ENCODE measurements at regions not wholly inside any gene's neighbourhood (a gene's known extent, or its start where the extent isn't known, plus 50 kb on each side); places are given as distances from the start of the nearest gene placed in this dataset.
"Not testable (repeated sequence)": the region's sequence is repeated elsewhere in the genome, so short reads cannot be mapped to it uniquely, and the experiment has no call there.

DNA sequence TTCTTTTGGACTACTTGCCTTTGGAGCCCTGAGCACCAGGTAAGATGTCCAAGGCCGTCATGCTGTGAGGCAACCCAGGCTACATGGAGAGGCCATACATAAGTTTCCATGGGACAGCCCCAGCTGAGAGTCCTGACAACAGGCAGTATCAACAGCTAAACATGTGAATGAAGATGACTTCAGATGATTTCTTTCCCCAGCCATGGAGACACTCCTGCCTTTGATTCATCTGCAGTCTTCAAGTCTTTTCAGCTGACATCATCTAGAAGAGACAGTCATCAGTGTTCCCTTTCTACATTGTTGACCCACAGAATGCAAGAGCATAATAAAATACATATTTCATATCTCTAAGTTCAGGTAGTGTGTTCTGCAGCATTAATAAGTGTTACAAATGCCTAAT is 398.7 kb downstream of the BTG1 start:
- Mint-ChIP-seq H3K36me3 (no peaks in the 10 kb centered on the region), H3K4me1 (no peaks in the 10 kb centered on the region), H3K4me3 (no peak overlapping the region), H3K27me3 (no peaks in the 10 kb centered on the region), H3K9me3 (peaks cover 0 to 6% (median 0%) of the 10 kb centered on the region in 7 donors), H3K27ac (peak overlapping the region in 1 of 3 donors; percentile 28)
- Histone ChIP-seq H3K27ac (ENCODE audit: insufficient read depth, low read length, poor library complexity, severe bottlenecking) (no peak overlapping the region), H3K9me3 (ENCODE audit: control insufficient read depth in 2 of 2, low read length in 2 of 2) (no peaks in the 10 kb centered on the region), H3K4me3 (ENCODE audit: low read depth, low read length) (no peak overlapping the region), H3K4me1 (ENCODE audit: control insufficient read depth, insufficient read depth, low read length, poor library complexity, severe bottlenecking) (no peaks in the 10 kb centered on the region), H3K36me3 (ENCODE audit: control insufficient read depth, insufficient read depth, low read length) (no peaks in the 10 kb centered on the region), H3K27me3 (ENCODE audit: control insufficient read depth, insufficient read depth, low read length) (no peaks in the 10 kb centered on the region)
- no peak for ATAC-seq (ENCODE audit: low read depth in 2 of 2)
- DNase-seq = no peak

DNA sequence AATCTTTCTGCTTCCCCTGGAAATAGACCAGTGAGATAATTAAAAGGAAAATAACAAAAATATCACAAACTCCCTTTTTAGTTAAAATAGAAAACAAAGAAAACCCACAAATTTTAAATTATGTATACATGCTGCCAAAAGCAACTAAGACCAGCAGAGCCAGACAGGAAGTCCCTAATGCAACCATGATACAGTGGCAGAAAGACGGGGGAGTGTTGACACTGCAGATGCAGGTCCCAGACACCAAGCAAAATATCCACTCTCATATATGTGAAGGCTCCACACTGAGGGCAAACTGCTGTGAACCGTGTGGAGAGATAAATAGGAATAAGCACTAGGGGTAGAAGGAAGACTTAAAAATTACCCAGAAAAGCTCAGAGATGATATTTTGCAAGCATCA is 401.0 kb downstream of the BTG1 start:
- H3K27ac Mint-ChIP-seq = no peak overlapping the region
- no peaks in the 10 kb centered on the region for H3K4me1 Mint-ChIP-seq
- ATAC-seq (ENCODE audit: low read depth in 2 of 2) = no peak
- H3K27ac ChIP-seq (ENCODE audit: insufficient read depth, low read length, poor library complexity, severe bottlenecking) = no peak overlapping the region
- no peaks in the 10 kb centered on the region for H3K27me3 Mint-ChIP-seq
- no peaks in the 10 kb centered on the region for H3K27me3 ChIP-seq (ENCODE audit: control insufficient read depth, insufficient read depth, low read length)
- no peaks in the 10 kb centered on the region for H3K36me3 ChIP-seq (ENCODE audit: control insufficient read depth, insufficient read depth, low read length)
- H3K9me3 Mint-ChIP-seq = peaks cover 0 to 6% (median 2%) of the 10 kb centered on the region in 7 donors
- H3K4me1 ChIP-seq (ENCODE audit: control insufficient read depth, insufficient read depth, low read length, poor library complexity, severe bottlenecking) = no peaks in the 10 kb centered on the region
- no peak for DNase-seq
- H3K4me3 Mint-ChIP-seq = no peak overlapping the region
- H3K4me3 ChIP-seq (ENCODE audit: low read depth, low read length) = no peak overlapping the region
- no peaks in the 10 kb centered on the region for H3K36me3 Mint-ChIP-seq
- no peaks in the 10 kb centered on the region for H3K9me3 ChIP-seq (ENCODE audit: control insufficient read depth in 2 of 2, low read length in 2 of 2)

DNA sequence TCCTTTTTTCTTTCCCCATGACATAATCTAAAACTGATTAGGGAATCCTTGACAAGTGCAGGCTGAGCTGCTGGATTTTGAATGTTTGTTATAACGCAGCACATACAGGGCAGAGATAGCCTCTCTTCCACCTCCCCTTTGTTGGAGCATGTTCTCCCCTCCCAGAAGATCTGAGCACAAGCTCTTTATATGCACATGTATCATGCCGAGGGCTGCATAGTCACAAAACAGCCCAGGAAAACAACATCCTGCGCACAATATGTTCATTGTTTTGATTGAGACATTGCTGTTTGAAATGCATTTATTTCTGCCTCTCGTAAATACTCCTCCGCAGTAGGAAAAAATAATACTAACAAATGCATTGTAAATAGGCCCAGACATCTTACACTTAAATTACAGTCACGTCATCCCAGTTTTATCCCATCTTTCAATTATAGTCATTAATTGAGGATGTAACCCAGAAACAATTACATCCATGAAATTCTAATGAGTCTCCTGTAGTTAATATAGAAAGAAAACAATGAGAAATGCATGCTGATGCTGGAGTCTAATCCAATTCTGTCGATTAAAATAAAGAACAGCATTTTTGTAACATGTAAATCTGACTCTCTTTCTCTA is 401.8 kb downstream of the BTG1 start:
- H3K4me3 ChIP-seq (ENCODE audit: low read depth, low read length) = no peak overlapping the region
- Mint-ChIP-seq H3K27ac (no peak overlapping the region), H3K36me3 (no peaks in the 10 kb centered on the region), H3K4me1 (no peaks in the 10 kb centered on the region), H3K4me3 (no peak overlapping the region), H3K27me3 (no peaks in the 10 kb centered on the region), H3K9me3 (peaks cover 0 to 6% (median 2%) of the 10 kb centered on the region in 7 donors)
- no peak overlapping the region for H3K27ac ChIP-seq (ENCODE audit: insufficient read depth, low read length, poor library complexity, severe bottlenecking)
- H3K27me3 ChIP-seq (ENCODE audit: control insufficient read depth, insufficient read depth, low read length) = no peaks in the 10 kb centered on the region
- no peak for ATAC-seq (ENCODE audit: low read depth in 2 of 2)
- H3K9me3 ChIP-seq (ENCODE audit: control insufficient read depth in 2 of 2, low read length in 2 of 2) = no peaks in the 10 kb centered on the region
- no peak for DNase-seq
- H3K36me3 ChIP-seq (ENCODE audit: control insufficient read depth, insufficient read depth, low read length) = no peaks in the 10 kb centered on the region
- no peaks in the 10 kb centered on the region for H3K4me1 ChIP-seq (ENCODE audit: control insufficient read depth, insufficient read depth, low read length, poor library complexity, severe bottlenecking)

DNA sequence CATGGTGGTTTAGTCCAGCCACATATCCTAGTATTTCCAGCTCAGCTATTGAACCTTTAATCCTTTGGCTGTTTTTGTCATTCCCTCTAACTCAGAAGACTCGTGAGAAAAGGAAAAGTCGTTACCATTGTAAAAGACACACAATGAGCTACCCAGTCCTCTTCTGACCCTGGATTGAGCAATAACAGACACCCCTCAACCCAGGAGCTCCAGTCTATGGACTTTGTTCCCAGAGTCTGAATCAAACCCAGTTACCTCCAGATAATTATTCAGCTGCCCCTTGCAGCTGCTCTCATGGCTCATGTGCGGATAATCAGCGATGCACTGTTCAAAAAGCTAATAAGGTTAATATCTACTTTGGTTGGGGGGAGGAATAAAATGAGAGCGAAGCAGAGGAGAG is 402.4 kb downstream of the BTG1 start:
- DNase-seq (no peak), ATAC-seq (ENCODE audit: low read depth in 2 of 2) (no peak)
- H3K4me1 Mint-ChIP-seq = no peaks in the 10 kb centered on the region
- H3K27ac Mint-ChIP-seq = no peak overlapping the region
- peaks cover 0 to 6% (median 2%) of the 10 kb centered on the region in 7 donors for H3K9me3 Mint-ChIP-seq
- Histone ChIP-seq H3K4me3 (ENCODE audit: low read depth, low read length) (no peak overlapping the region), H3K27ac (ENCODE audit: insufficient read depth, low read length, poor library complexity, severe bottlenecking) (no peak overlapping the region), H3K4me1 (ENCODE audit: control insufficient read depth, insufficient read depth, low read length, poor library complexity, severe bottlenecking) (no peaks in the 10 kb centered on the region), H3K36me3 (ENCODE audit: control insufficient read depth, insufficient read depth, low read length) (no peaks in the 10 kb centered on the region), H3K9me3 (ENCODE audit: control insufficient read depth in 2 of 2, low read length in 2 of 2) (no peaks in the 10 kb centered on the region), H3K27me3 (ENCODE audit: control insufficient read depth, insufficient read depth, low read length) (no peaks in the 10 kb centered on the region)
- no peaks in the 10 kb centered on the region for H3K36me3 Mint-ChIP-seq
- no peak overlapping the region for H3K4me3 Mint-ChIP-seq
- no peaks in the 10 kb centered on the region for H3K27me3 Mint-ChIP-seq

DNA sequence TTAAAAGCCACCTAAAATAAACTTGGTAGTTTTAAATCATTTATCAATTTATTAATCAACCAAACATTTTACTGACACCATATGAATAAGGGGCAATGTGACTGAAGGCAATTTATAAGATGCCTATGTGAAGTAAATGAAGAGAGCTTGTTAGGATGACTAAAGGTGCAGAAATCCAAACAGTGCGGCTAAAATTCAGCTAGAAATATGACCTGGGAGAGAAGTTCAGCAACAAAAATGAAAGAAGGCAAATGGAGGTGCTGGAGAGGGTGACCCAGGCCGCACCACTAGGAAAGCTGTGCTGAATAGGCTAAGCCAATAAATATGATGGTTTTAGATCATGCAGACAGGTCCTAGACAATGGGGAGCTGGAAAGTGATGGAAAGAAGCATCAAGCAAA is 403.7 kb downstream of the BTG1 start:
- H3K36me3 ChIP-seq (ENCODE audit: control insufficient read depth, insufficient read depth, low read length) = no peaks in the 10 kb centered on the region
- DNase-seq (no peak), ATAC-seq (ENCODE audit: low read depth in 2 of 2) (no peak)
- H3K4me3 ChIP-seq (ENCODE audit: low read depth, low read length) = no peak overlapping the region
- H3K27me3 Mint-ChIP-seq = no peaks in the 10 kb centered on the region
- H3K4me1 ChIP-seq (ENCODE audit: control insufficient read depth, insufficient read depth, low read length, poor library complexity, severe bottlenecking) = no peaks in the 10 kb centered on the region
- no peak overlapping the region for H3K4me3 Mint-ChIP-seq
- no peak overlapping the region for H3K27ac ChIP-seq (ENCODE audit: insufficient read depth, low read length, poor library complexity, severe bottlenecking)
- H3K4me1 Mint-ChIP-seq = no peaks in the 10 kb centered on the region
- H3K9me3 ChIP-seq (ENCODE audit: control insufficient read depth in 2 of 2, low read length in 2 of 2) = no peaks in the 10 kb centered on the region
- peaks cover 1 to 6% (median 2%) of the 10 kb centered on the region in 7 donors for H3K9me3 Mint-ChIP-seq
- no peak overlapping the region for H3K27ac Mint-ChIP-seq
- no peaks in the 10 kb centered on the region for H3K27me3 ChIP-seq (ENCODE audit: control insufficient read depth, insufficient read depth, low read length)
- H3K36me3 Mint-ChIP-seq = no peaks in the 10 kb centered on the region

DNA sequence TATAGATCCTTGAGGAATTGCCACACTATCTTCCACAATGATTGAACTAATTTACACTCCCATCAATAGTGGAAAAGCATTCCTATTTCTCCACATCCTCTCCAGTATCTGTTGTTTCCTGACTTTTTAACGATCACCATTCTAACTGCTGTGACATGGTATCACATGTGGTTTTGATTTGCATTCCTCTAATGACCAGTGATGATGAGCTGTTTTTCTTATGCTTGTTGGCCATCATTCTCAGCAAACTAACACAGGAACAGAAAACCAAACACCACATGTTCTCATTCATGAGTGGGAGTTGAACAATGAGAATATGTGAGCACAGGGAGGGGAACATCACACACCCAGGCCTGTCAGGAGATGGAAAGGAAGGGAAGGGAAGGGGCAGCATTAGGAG is 411.8 kb downstream of the BTG1 start:
- not testable (repeated sequence) for H3K27ac Mint-ChIP-seq; H3K9me3 ChIP-seq (ENCODE audit: control insufficient read depth in 2 of 2, low read length in 2 of 2); H3K9me3 Mint-ChIP-seq; ATAC-seq (ENCODE audit: low read depth in 2 of 2); H3K27me3 Mint-ChIP-seq; H3K4me3 Mint-ChIP-seq; H3K4me3 ChIP-seq (ENCODE audit: low read depth, low read length); DNase-seq; H3K4me1 Mint-ChIP-seq; H3K27ac ChIP-seq (ENCODE audit: insufficient read depth, low read length, poor library complexity, severe bottlenecking); H3K36me3 Mint-ChIP-seq; H3K36me3 ChIP-seq (ENCODE audit: control insufficient read depth, insufficient read depth, low read length); H3K27me3 ChIP-seq (ENCODE audit: control insufficient read depth, insufficient read depth, low read length); H3K4me1 ChIP-seq (ENCODE audit: control insufficient read depth, insufficient read depth, low read length, poor library complexity, severe bottlenecking)

DNA sequence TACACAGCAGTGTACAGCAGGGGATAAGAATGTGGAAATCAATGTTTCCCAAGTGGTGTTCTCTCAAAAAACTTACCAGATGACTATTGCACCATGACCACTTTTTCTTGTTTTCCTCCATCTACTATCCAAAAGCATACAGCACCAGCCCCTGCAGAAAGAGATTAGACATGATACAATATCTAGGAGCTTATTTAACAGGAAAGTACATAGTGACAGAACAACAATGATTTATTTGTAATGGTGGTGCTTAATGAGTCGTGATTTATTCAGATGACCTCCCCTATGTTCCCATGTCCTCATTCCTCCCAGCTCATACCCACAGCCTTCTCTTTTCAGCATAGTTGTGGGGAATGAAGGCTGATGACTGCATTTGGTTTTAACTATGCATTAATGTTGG is 413.6 kb downstream of the BTG1 start:
- Mint-ChIP-seq H3K4me1 (peaks cover 0 to 4% (median 0%) of the 10 kb centered on the region in 4 donors), H3K9me3 (peaks cover 0 to 12% (median 1%) of the 10 kb centered on the region in 7 donors), H3K27ac (no peak overlapping the region), H3K36me3 (no peaks in the 10 kb centered on the region), H3K27me3 (no peaks in the 10 kb centered on the region), H3K4me3 (no peak overlapping the region)
- ATAC-seq (ENCODE audit: low read depth in 2 of 2) (no peak), DNase-seq (no peak)
- H3K27me3 ChIP-seq (ENCODE audit: control insufficient read depth, insufficient read depth, low read length) = no peaks in the 10 kb centered on the region
- H3K27ac ChIP-seq (ENCODE audit: insufficient read depth, low read length, poor library complexity, severe bottlenecking) = no peak overlapping the region
- no peaks in the 10 kb centered on the region for H3K36me3 ChIP-seq (ENCODE audit: control insufficient read depth, insufficient read depth, low read length)
- no peaks in the 10 kb centered on the region for H3K4me1 ChIP-seq (ENCODE audit: control insufficient read depth, insufficient read depth, low read length, poor library complexity, severe bottlenecking)
- H3K9me3 ChIP-seq (ENCODE audit: control insufficient read depth in 2 of 2, low read length in 2 of 2) = no peaks in the 10 kb centered on the region
- H3K4me3 ChIP-seq (ENCODE audit: low read depth, low read length) = no peak overlapping the region

DNA sequence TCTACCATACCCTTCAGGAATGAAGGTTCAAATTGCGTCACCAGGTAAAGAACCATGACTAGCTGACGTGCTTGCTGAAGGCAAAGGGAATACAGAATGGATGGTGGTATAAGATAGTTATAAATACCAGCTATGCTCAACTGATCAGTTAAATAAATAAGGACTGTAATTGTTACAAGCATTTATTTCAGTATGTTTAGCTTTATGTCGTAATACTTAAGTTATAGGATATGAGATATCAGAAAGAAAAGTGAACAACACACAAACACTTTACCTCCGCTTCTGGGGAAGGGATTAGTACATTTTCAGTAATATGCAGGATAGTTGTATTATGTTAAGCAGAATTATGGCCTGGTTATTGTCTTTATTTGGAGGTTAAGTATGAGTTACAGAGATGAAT is 416.1 kb downstream of the BTG1 start:
- peaks cover 0 to 4% (median 0%) of the 10 kb centered on the region in 4 donors for H3K4me1 Mint-ChIP-seq
- H3K27me3 ChIP-seq (ENCODE audit: control insufficient read depth, insufficient read depth, low read length) = no peaks in the 10 kb centered on the region
- no peaks in the 10 kb centered on the region for H3K9me3 ChIP-seq (ENCODE audit: control insufficient read depth in 2 of 2, low read length in 2 of 2)
- H3K4me1 ChIP-seq (ENCODE audit: control insufficient read depth, insufficient read depth, low read length, poor library complexity, severe bottlenecking) = no peaks in the 10 kb centered on the region
- peaks cover 0 to 13% (median 0%) of the 10 kb centered on the region in 7 donors for H3K9me3 Mint-ChIP-seq
- no peak overlapping the region for H3K4me3 ChIP-seq (ENCODE audit: low read depth, low read length)
- ATAC-seq (ENCODE audit: low read depth in 2 of 2) = no peak
- H3K4me3 Mint-ChIP-seq = no peak overlapping the region
- no peaks in the 10 kb centered on the region for H3K36me3 Mint-ChIP-seq
- no peaks in the 10 kb centered on the region for H3K36me3 ChIP-seq (ENCODE audit: control insufficient read depth, insufficient read depth, low read length)
- no peak overlapping the region for H3K27ac ChIP-seq (ENCODE audit: insufficient read depth, low read length, poor library complexity, severe bottlenecking)
- H3K27me3 Mint-ChIP-seq = no peaks in the 10 kb centered on the region
- no peak for DNase-seq
- no peak overlapping the region for H3K27ac Mint-ChIP-seq
